WERI-Rb-1 (cell line): ENCODE measurements at regions not wholly inside any gene's neighbourhood (a gene's known extent, or its start where the extent isn't known, plus 50 kb on each side); places are given as distances from the start of the nearest gene placed in this dataset.
"Not testable (repeated sequence)": the region's sequence is repeated elsewhere in the genome, so short reads cannot be mapped to it uniquely, and the experiment has no call there.

Source experiments
- DNase-seq: peaks from one replicate; pipeline ENCODE4 v3.0.0-alpha.2; 2020
- H3K27ac ChIP-seq: fragments of 250-450 bp; sonication (Bioruptor Pico); 2 replicates; pipeline ENCODE4 v1.5.1; 2020; ENCODE audit warnings: mild to moderate bottlenecking, moderate library complexity
- H3K27me3 ChIP-seq: fragments of 250-450 bp; sonication (Bioruptor Pico); 2 replicates; pipeline ENCODE4 v1.5.1; 2021; ENCODE audit warnings: mild to moderate bottlenecking, low read depth, moderate library complexity; ENCODE audit not compliant: insufficient read depth, severe bottlenecking
- H3K36me3 ChIP-seq: fragments of 250-450 bp; sonication (Bioruptor Pico); 2 replicates; pipeline ENCODE4 v1.5.1; 2020; ENCODE audit warnings: mild to moderate bottlenecking, moderate library complexity
- H3K4me3 ChIP-seq: 2 replicates; pipeline ENCODE4 v1.5.1; 2011; ENCODE audit warnings: low read depth, mild to moderate bottlenecking, control low read depth, low read length
- H3K9me3 ChIP-seq: fragments of 250-450 bp; sonication (Bioruptor Pico); 2 replicates; pipeline ENCODE4 v1.5.1; 2021; ENCODE audit warnings: mild to moderate bottlenecking, moderate library complexity; ENCODE audit not compliant: severe bottlenecking
- CTCF ChIP-seq: IDR thresholded peaks from 2 replicates; pipeline ENCODE4 v1.5.1; 2011; ENCODE audit warnings: low read depth, mild to moderate bottlenecking, control low read depth, inconsistent platforms, low read length

- H3K27me3 ChIP-seq, result no peaks in the 10 kb centered on the region
- DNase-seq, result no peak
- H3K4me3 ChIP-seq, result no peak overlapping the region
- H3K9me3 ChIP-seq, result no peaks in the 10 kb centered on the region
- no peaks in the 10 kb centered on the region for H3K36me3 ChIP-seq
- TF ChIP-seq CTCF, result no peak
- H3K27ac ChIP-seq, result no peak overlapping the region
These were observed 54.0 kb downstream of the MAP10 start for GRCh38 chr1:232859216-232859615.

- H3K27ac ChIP-seq, result no peak overlapping the region
- H3K9me3 ChIP-seq, result no peaks in the 10 kb centered on the region
- H3K4me3 ChIP-seq, result no peak overlapping the region
- DNase-seq, result no peak
- H3K36me3 ChIP-seq, result no peaks in the 10 kb centered on the region
- no peak for TF ChIP-seq CTCF
- no peaks in the 10 kb centered on the region for H3K27me3 ChIP-seq
These were observed 55.9 kb downstream of the MAP10 start for GRCh38 chr1:232861107-232861506.

- Histone ChIP-seq H3K9me3 (no peaks in the 10 kb centered on the region), H3K27ac (peak overlapping the region; percentile 1), H3K27me3 (no peaks in the 10 kb centered on the region), H3K36me3 (no peaks in the 10 kb centered on the region), H3K4me3 (no peak overlapping the region)
- DNase-seq, result no peak
- no peak for TF ChIP-seq CTCF
These were observed 58.5 kb downstream of the MAP10 start for GRCh38 chr1:232863544-232864275.

- Histone ChIP-seq H3K4me3 (no peak overlapping the region), H3K27me3 (no peaks in the 10 kb centered on the region), H3K9me3 (no peaks in the 10 kb centered on the region), H3K36me3 (no peaks in the 10 kb centered on the region), H3K27ac (no peak overlapping the region)
- TF ChIP-seq CTCF, result no peak
- no peak for DNase-seq
These were observed 60.1 kb downstream of the MAP10 start for GRCh38 chr1:232865102-232865931.

- Histone ChIP-seq H3K27me3 (no peaks in the 10 kb centered on the region), H3K4me3 (no peak overlapping the region), H3K36me3 (no peaks in the 10 kb centered on the region), H3K9me3 (no peaks in the 10 kb centered on the region), H3K27ac (no peak overlapping the region)
- TF ChIP-seq CTCF, result no peak
- no peak for DNase-seq
These were observed 63.7 kb downstream of the MAP10 start for GRCh38 chr1:232868793-232869491.

- not testable (repeated sequence) for DNase-seq, H3K36me3 ChIP-seq, H3K9me3 ChIP-seq, H3K27me3 ChIP-seq, H3K4me3 ChIP-seq, H3K27ac ChIP-seq
These were observed 66.2 kb downstream of the MAP10 start for GRCh38 chr1:232871291-232871969.
